ENCODE measurements at regions not wholly inside any gene's neighbourhood (a gene's known extent, or its start where the extent isn't known, plus 50 kb on each side); places are given as distances from the start of the nearest gene placed in this dataset.

GRCh38 chr2:34656632-34657031, 1057.5 kb upstream of the FAM98A start:
- H3K4me3 ChIP-seq = no peak overlapping the region
- intact Hi-C loops (cut with DNase I) = no loop called here
- no peak for DNase-seq (ENCODE audit: low spot score)
- no peaks in the 10 kb centered on the region for H3K9me3 ChIP-seq
- no peaks in the 10 kb centered on the region for H3K36me3 ChIP-seq
- no peak overlapping the region for H3K27ac ChIP-seq
- H3K4me1 ChIP-seq (replicated peaks) = no peaks in the 10 kb centered on the region
- no peaks in the 10 kb centered on the region for H3K27me3 ChIP-seq (replicated peaks; ENCODE audit: insufficient read depth)
- WGBS = 67% methylated on average over 3 of the region's 3 CpGs
- TF ChIP-seq POLR2AphosphoS5 (IDR thresholded peaks at IDR 0.05) (no peak), POLR2A (IDR thresholded peaks at IDR 0.05) (no peak), CTCF (IDR thresholded peaks at IDR 0.05) (no peak)

DNA sequence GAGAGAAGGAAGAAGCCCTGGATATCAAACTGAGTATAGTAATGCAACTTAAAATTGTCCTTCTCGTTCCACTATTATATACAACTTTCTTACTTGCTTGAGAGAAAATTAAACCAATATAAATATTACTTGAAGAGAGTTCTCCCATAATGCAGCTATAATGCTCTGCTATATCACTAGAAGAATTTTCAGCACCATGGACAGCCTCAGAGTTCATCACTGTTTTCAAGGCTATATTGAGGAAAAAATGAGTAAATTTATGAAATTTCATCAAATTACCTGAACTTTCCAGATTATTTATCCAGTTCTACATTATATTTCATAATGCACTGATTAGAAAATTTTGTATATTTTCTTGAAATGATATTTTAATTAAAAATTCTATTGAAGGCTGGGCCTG, 1053.5 kb upstream of the FAM98A start:
- no peak overlapping the region for H3K4me3 ChIP-seq
- no peak for TF ChIP-seq POLR2A (IDR thresholded peaks at IDR 0.05)
- no peak for TF ChIP-seq CTCF (IDR thresholded peaks at IDR 0.05)
- TF ChIP-seq POLR2AphosphoS5 (IDR thresholded peaks at IDR 0.05) = no peak
- DNase-seq (ENCODE audit: low spot score) = no peak
- H3K27me3 ChIP-seq (replicated peaks; ENCODE audit: insufficient read depth) = no peaks in the 10 kb centered on the region
- H3K27ac ChIP-seq = no peak overlapping the region
- no peaks in the 10 kb centered on the region for H3K9me3 ChIP-seq
- no peaks in the 10 kb centered on the region for H3K4me1 ChIP-seq (replicated peaks)
- H3K36me3 ChIP-seq = no peaks in the 10 kb centered on the region
- intact Hi-C loops (cut with DNase I) = no loop called here
- 70% methylated on average over 1 of the region's 1 CpG for WGBS

DNA sequence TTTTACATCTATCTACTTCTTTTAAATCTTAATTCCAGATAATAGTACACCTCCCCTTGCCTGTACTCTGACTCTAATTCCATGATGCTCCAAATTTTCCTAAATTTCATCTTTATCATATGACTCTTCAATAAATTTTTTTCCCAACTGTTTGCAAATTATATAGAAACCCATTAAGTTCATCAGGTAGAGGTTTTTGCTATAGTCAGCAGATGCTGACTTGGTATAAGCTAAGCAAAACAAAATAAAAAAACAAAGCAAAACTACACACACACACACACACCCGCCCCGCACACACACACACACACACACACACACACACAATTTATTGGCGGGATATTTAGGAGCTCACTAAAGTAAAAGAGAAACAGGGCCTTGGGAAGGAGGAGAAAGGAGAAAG, 1047.8 kb upstream of the FAM98A start:
- H3K36me3 ChIP-seq = no peaks in the 10 kb centered on the region
- no peaks in the 10 kb centered on the region for H3K27me3 ChIP-seq (replicated peaks; ENCODE audit: insufficient read depth)
- 97% methylated on average over 3 of the region's 3 CpGs for WGBS
- no peak overlapping the region for H3K4me3 ChIP-seq
- no peaks in the 10 kb centered on the region for H3K4me1 ChIP-seq (replicated peaks)
- DNase-seq (ENCODE audit: low spot score) = no peak
- no peaks in the 10 kb centered on the region for H3K9me3 ChIP-seq
- H3K27ac ChIP-seq = no peak overlapping the region
- TF ChIP-seq POLR2A (IDR thresholded peaks at IDR 0.05) = no peak
- no peak for TF ChIP-seq POLR2AphosphoS5 (IDR thresholded peaks at IDR 0.05)
- no peak for TF ChIP-seq CTCF (IDR thresholded peaks at IDR 0.05)
- intact Hi-C loops (cut with DNase I) = no loop called here

DNA sequence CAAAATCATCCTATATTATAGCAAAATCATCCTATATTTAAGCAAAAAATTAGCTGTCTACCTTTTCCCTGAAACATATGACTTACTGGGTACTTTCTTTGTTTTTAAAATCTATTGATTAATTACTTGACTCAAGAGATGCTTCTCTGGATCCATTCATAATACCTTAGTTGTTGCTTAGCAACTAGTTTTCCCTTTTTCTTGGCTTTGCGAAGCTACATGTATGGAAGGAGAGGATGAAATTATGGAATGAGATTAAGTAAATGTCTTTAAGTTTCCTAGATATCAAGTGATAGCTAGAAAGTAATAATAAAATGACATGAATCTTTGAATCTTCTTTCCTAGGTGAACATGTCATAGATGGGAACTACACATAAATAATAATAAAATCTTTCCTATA, 1033.2 kb upstream of the FAM98A start:
- no peak overlapping the region for H3K27ac ChIP-seq
- no peaks in the 10 kb centered on the region for H3K36me3 ChIP-seq
- no peaks in the 10 kb centered on the region for H3K4me1 ChIP-seq (replicated peaks)
- TF ChIP-seq POLR2AphosphoS5 (IDR thresholded peaks at IDR 0.05) = no peak
- no peak for TF ChIP-seq POLR2A (IDR thresholded peaks at IDR 0.05)
- no peak for TF ChIP-seq CTCF (IDR thresholded peaks at IDR 0.05)
- 94% methylated on average over 1 of the region's 1 CpG for WGBS
- no peaks in the 10 kb centered on the region for H3K27me3 ChIP-seq (replicated peaks; ENCODE audit: insufficient read depth)
- no peak overlapping the region for H3K4me3 ChIP-seq
- H3K9me3 ChIP-seq = no peaks in the 10 kb centered on the region
- no peak for DNase-seq (ENCODE audit: low spot score)
- intact Hi-C loops (cut with DNase I) = no loop called here

- Histone ChIP-seq H3K27me3 (replicated peaks; ENCODE audit: insufficient read depth) (no peaks in the 10 kb centered on the region), H3K36me3 (no peaks in the 10 kb centered on the region), H3K4me1 (replicated peaks) (no peaks in the 10 kb centered on the region), H3K9me3 (no peaks in the 10 kb centered on the region), H3K4me3 (no peak overlapping the region), H3K27ac (no peak overlapping the region)
- intact Hi-C loops (cut with DNase I) = no loop called here
- TF ChIP-seq POLR2AphosphoS5 (IDR thresholded peaks at IDR 0.05) (no peak), CTCF (IDR thresholded peaks at IDR 0.05) (no peak), POLR2A (IDR thresholded peaks at IDR 0.05) (no peak)
- DNase-seq (ENCODE audit: low spot score) = no peak
- WGBS = 38% methylated on average over 3 of the region's 3 CpGs
Observed at GRCh38 chr2:34627003-34627402, 1027.9 kb upstream of the FAM98A start.

All from prostate gland (tissue), 2 donors.